ENCODE measurements at regions not wholly inside any gene's neighbourhood (a gene's known extent, or its start where the extent isn't known, plus 50 kb on each side); places are given as distances from the start of the nearest gene placed in this dataset.
A peak's percentile ranks its signal among the peaks of the same experiment; 100 is the strongest.

DNA sequence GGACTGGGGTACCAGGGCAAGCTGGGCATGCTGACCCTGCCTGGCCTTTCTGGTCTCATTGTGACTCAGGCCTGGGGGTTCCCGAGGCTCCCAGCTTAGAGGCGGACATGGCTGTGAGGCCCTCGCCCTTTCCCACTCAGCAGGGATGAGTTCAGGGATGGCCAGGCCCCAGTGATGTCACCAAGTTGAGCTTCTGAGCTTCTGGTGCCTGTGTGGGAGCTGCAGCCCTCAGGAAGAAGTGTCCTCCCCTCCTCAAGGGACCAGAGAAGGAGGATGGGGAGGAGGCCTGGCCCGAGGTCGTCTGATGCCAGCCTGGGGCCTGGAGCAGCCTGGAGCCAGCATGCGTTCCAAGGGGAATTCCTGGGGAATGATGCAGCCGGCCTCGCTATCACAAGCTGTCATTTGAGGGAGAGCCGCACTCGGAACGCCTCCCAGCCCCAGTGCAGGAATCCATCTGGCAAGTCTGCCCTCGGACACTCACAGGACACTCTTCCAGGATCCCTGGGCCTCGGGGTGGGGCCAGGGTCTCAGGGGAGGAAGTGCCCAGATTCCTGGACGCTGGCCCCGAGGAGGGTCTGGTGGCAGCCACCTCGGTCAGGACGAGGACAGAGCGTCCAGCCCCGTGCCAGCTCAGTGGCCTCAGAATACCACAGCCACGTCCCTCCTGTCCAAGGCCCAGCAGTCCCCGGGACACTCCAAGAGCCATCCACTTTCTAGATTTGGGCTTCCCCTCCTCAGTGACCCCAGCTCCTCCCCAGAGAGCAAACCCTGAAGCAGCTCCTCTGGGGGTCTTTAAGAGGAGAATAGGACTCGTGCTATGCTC, 61.2 kb upstream of the GPC1 start:
- peak; percentile 96 for DNase-seq (ENCODE audit: low spot score)

DNA sequence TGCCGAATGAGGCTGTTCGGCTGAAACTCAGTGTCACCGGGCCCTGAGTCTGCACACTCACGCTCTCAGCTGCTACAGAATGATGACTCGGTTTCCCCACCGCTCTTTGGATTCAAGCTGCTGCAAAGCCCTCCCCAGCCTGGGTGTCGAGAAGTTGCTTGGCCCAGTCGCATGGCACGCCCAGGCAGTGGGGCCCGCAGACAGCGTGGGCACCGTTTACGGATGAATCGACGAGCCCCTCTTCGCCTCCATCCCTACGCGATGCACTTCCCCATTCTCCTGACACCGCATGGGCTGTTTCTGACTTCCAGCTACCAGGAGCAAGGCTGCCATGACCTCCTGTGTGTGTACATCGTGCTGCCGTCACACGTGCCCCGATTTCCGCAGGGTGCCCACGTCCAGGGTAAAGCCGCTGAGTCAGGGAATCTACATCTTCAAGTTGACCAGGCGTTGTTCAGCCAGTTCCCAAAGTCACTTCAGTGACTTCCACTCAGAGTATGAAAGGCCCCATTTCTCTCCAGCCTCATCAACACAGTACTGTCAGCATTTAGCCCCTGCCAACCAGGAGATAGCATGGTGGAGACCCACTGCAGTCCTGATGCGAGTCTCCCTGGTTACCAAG, 60.3 kb upstream of the GPC1 start:
- no peak for DNase-seq (ENCODE audit: low spot score)

DNA sequence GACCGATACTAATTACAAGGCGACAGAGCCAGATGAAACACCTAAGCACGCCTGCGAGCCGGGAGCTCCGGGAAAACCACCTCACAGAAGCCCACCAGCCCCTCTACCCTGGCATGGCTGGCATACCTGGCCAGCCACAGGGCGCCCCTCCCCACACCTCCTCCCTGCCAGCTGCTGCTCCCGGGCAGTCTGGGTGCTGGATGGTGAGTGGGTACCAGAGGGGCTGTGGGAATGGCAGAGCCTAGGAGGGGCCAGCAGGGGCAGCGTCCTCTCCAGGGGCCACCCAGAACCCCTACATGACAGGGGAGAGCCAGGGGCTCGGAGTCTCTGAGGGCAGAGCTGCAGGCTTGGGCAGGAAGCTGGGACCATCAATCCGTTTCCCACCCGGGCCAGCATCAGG, 58.7 kb upstream of the GPC1 start:
- DNase-seq (ENCODE audit: low spot score), result no peak

DNA sequence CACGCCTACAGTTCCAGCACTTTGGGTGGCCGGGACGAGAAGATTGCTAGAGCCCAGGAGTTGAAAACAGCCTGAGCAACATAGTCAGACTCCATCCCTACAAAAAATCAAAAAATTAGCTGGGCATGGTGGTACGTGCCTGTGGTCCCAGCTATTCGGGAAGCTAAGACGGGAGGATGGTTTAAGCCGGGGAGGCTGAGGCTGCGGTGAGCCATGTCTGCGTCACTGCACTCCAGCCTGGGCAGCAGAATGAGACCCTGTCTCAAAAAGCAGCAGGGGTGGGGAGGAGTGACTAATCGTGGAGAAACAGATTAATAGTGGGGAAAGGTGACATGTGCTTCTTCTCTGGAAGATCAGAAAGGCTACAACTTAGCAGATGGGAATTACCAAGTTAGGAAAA, 58.1 kb upstream of the GPC1 start:
- DNase-seq (ENCODE audit: low spot score), result no peak

DNA sequence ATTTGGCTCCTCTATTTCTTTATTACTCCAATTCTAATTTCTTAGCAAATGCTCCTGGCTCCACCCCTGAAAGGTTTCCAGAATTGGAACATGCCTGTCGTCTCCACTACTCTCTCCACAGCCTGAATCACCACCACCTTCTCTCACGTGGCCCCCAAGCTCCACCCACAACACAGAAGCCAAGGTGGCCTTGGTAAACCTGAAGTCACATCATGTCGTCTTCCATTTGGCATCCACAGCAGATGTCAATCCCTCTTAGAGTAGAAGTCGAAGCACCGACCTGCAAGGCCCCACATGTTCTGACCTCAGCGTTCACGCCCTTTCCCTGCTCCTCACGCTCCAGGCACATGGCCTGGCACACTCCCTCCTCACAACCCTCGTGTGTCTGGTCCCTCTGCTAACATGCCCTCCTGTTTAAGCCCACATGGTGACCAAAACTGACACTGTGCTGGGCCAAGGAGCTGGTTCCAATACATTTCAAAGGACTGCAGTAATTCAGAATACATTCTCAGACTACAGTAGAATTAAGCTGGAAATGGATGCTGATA, 56.3 kb upstream of the GPC1 start:
- no peak for DNase-seq (ENCODE audit: low spot score)

GRCh38 chr2:240383099-240383758, 52.2 kb upstream of the GPC1 start:
- no peak for DNase-seq (ENCODE audit: low spot score)

DNA sequence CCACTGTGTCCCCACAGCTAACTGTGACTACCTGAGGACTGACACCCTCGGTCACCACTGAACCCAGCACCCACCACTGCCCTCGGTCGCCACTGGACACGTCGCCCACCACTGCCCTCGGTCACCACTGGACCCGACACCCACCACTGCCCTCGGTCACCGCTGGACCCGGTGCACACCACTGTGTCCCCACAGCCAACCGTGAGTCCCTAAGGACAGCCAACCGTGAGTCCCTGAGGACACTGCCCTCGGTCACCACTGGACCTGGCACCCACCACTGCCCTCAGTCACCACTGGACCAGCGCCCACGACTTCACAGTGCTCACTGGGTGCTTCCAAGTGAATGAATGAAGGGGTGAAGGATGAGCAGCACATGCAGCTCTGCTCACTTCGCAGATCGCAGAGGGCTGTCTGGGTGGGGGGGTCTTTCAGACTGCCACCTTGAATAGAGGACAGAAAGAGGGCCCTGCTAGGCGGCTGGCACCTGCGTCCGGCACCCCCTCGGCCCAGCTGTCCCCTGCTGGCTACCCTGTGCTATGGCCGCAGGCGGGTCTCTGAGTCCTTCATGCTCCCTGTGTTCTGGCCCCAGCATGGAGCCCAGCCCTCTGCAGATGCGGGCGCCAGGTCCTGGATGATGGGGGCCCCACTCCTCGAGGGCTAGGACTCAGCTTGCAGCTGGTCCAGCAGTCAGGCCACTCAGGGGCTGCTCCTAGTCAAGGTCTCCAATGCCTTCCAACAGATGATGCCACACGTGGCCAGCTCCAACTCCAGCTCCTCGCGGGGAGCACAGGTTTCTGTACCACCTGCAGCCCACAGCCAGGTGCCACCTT, 51.4 kb upstream of the GPC1 start:
- DNase-seq (ENCODE audit: low spot score), result no peak

- DNase-seq (ENCODE audit: low spot score), result no peak
Measured at GRCh38 chr2:240384711-240385450, 50.6 kb upstream of the GPC1 start.

DNA sequence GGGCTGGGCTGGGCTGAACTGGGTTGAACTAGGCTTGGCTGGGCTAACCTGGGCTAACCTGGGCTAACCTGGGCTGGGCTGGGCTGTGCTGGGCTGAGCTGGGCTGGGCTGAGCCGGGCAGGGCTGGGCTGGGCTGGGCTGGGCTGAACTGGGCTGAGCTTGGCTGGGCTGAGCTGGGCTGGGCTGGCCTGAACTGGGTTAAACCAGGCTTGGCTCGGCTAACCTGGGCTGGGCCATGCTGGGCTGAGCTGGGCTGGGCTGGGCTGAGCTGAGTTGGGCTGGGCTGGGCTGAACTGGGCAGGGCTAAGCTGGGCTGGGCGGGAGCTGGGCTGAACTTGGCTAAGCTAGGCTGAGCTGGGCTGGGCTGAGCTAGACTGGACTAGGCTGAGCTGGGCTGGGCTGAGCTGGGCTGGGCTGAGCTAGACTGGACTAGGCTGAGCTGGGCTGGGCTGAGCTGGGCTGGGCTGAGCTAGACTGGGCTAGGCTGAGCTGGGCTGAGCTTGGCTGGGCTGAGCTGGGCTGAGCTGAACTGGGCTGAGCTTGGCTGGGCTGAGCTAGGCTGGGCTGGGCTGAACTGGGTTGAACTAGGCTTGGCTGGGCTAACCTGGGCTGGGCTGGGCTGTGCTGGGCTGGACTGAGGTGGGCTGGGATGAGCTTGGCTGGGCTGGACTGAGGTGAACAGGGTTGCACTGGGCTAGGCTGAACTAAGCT, 49.9 kb upstream of the GPC1 start:
- peak; percentile 22 for DNase-seq (ENCODE audit: low spot score)
